LNCAP (cell line): ENCODE measurements at regions not wholly inside any gene's neighbourhood (a gene's known extent, or its start where the extent isn't known, plus 50 kb on each side); places are given as distances from the start of the nearest gene placed in this dataset.

Source experiments
- CTCF ChIP-seq: fragments of 450-650 bp; IDR thresholded peaks from 2 replicates; pipeline ENCODE4 v1.5.1; 2017; ENCODE audit warnings: mild to moderate bottlenecking

DNA sequence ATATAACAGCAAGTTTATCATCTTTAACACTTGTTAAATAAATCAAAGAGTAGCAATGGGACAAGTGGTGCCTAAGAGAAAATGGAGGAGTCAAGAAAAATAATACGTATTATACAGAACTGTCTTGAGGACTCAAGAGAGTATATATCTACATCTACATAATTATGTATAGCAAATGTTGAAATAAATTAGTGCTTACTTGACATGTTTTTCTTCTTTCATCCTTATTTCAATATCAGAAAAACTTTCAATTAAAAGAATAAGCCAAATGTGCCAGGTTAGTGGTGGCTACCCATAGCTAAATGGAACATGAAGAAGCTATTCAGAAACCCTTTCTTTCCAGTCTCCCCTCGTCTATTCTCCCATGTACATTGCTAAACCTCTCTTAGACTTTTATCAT lies 267.3 kb upstream of the SPOPL start:
- no peak for TF ChIP-seq CTCF

- no peak for TF ChIP-seq CTCF
Observed at GRCh38 chr2:138235041-138235440, 266.5 kb upstream of the SPOPL start.

- no peak for TF ChIP-seq CTCF
Observed at GRCh38 chr2:138236142-138236541, 265.4 kb upstream of the SPOPL start.

DNA sequence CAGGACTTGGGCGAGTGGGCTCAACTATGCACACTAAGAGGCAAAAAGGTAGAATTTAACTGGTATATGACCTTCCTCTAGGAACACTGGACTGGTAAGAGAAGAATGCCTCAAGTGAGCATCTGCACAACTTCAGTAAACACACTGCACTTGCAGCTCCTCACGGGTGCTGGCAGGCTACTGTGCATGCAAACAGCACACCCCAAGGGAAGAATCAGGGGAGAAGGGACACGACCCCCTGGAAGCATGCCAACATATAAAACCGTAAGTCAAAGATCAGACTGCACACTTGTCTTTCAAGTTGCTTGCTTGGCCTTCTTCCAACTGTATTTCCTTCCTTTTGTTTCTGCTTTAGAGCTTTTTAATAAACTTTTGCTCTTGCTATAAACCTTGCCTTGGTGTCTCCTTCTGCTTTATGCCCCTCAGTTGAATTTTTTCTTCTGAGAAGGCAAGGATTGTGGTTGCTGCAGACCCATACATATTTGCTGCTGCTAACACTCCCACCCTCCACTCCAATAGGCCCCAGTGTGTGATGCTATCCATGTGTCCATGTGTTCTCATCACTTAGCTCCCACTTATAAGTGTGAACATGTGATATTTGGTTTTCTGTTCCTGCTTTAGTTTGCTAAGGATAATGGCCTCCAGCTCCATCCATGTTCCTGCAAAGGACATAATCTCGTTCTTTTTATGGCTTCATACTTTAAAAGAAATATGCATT lies 263.7 kb upstream of the SPOPL start:
- no peak for TF ChIP-seq CTCF

DNA sequence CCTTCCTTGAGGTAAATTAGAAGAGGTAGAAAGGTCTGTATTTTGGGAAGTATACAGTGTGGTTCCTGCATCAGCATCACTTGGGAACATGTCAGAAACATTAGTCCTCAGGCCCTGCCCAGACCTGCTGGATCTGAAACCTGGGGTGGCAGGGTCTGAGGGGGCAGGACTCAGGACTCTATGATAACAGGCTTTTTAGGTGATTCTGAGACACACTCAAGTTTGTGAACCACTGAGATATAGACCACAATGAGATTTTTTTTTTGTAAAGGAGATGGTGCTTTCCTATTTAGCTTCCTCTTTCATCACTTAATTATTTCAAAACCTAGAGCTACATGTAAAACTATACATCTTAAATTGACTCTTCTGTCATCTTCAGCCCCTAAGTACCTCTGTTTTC lies 262.7 kb upstream of the SPOPL start:
- TF ChIP-seq CTCF, result no peak

GRCh38 chr2:138239902-138240491 lies 261.6 kb upstream of the SPOPL start:
- no peak for TF ChIP-seq CTCF

GRCh38 chr2:138243372-138243771 lies 258.2 kb upstream of the SPOPL start:
- TF ChIP-seq CTCF, result no peak
